NCI-H2029 (cell line): ENCODE measurements at regions not wholly inside any gene's neighbourhood (a gene's known extent, or its start where the extent isn't known, plus 50 kb on each side); places are given as distances from the start of the nearest gene placed in this dataset.
"Not testable (repeated sequence)": the region's sequence is repeated elsewhere in the genome, so short reads cannot be mapped to it uniquely, and the experiment has no call there.

Experiments used
- DNase-seq: peaks from one replicate; lab custom pipeline; 2025; lab: John Stamatoyannopoulos, UW

DNA sequence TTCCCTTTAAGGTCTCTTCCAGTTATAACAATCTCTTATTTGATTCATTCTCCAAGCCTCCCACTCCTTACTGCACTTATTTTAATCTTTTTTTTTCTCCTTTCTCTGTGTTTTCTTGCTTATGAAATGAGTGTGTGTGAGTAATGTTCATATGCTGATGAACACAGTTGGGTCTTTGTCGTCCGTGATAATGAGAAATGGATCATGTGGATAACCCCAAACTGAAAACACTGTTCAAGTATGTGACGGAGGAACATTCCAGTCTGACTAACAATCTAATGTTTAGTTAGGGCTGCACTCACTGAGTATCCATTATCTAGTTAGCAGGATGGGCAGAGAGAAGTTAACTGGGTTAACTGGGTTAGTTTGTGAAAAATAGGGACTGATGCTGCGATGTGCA is 253.1 kb upstream of the DUSP10 start:
- no peak for DNase-seq

- DNase-seq, result no peak
Measured at GRCh38 chr1:221994274-221994698, 252.4 kb upstream of the DUSP10 start.

- no peak for DNase-seq
Measured at GRCh38 chr1:221993444-221993948, 251.6 kb upstream of the DUSP10 start.

DNA sequence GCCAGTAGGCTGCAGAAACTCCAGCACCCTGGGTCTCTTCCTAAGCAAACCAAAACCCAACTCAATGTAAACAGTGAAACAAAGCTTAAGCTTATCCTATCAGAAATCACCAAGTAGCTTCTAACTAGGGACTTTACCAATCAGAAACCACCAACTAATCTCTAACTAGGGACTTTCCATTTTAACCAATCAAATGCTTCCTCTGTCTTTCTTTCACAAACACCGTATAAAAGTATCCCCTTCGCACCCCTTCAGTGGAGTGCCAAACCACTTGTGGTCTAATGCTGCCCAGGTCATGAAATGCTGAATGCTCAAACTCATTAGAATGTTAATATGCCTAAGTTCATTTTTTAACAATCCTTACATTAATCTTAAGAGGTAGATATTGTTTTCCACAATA is 250.5 kb upstream of the DUSP10 start:
- no peak for DNase-seq

DNA sequence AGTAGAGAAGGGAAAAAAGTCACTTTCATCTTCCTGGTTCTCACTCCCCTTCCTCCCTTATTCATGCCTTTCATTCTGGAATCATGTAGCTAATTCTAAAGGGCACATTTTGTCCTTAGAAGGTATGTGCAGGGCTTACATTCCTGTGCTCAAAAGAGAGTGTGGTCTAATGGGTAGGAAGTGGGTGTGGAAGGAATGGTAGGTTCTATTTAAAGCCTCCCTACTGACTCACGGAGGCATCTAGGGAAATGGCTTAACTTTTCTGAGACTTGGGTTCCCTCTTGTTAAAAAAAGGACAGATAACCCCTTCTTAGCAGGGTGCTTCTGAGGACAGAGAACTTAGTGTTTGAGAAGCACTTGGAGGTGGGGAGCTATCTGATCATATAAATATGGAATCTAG is 249.3 kb upstream of the DUSP10 start:
- DNase-seq, result no peak

DNA sequence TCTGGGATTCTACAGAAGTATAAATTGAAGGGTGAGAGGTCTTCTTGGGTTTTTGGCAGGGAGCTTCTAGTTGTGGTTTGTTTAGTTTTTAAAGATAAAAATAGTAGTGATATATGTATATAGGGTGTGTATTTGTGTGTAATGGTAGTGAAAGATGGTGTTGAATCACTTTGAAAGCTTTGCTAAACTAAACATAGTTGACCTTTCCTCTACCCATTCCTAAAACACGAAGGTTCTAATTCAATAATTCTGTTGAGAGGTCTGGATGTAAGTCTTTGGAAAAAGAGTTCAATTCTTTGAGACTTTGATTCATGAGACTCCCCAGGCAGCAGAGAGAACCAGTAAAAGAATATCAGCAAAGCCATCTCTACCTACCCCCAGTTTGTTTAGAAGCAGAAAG is 247.9 kb upstream of the DUSP10 start:
- DNase-seq, result no peak

DNA sequence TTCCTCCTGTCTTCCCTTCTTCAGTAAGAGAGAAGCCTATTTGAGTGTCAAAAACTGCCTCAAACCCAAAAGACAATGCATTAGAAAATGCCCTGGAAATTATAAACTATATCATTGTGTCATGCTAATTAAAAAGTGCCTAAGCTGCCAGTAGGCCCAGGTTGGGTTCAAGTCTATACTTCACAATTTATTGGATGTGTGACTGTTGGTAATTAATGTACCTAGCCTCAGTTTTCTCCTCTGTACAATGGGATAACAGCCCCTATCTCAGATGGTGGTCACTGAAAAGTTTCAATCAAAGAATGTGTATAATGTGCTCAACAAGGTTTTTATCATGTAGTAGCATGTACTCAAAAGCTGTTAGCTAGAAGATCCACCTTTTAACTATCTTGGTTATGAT is 246.9 kb upstream of the DUSP10 start:
- DNase-seq, result no peak

DNA sequence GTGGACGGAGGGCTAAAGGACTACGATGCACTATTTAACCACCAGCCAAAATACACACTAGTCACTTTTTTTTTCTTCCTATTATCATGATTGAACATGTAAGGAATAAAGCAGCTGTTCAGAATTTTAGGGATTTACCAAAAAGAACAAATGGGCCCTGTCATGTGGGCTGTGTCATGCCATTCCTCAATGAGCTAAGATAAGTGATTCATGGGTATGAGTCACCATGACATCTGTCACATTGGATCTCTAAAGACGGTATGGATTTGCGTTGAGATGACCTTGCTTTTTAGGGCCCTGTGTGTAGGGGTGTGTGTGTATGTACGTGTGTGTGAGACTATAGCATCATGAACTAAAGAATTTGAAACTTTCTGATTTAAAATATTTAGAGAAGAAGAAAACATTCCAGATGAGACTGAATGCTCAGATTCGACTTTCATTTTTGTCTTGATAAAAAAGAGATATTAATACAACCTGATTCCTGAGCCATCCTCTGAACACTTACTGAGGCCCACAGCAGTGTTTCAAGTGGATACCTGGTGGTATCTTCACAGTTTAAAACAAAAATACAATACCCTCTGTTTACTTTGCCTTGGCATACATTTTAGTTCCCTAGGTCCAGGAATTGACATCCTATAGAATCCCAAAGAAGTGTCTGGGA is 246.1 kb upstream of the DUSP10 start:
- no peak for DNase-seq

- no peak for DNase-seq
Measured at GRCh38 chr1:221983444-221983843, 241.6 kb upstream of the DUSP10 start.

DNA sequence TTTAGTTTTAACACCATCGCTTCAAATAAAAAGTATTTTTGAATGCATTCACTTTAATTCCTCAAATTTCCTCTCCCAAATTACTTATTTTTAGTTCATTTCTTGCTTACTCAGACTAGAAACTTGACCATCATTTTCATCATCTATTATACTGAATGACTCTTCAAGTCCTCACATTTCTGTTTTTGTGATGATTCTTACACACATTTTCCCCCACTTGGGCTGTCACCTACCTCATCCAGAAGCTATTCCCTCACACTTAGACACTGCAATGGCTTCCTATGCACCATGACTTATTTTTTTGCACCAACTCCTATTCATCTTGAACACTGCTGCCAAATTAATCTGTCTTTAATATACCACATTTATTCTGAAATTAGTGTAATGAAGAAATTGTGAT is 239.6 kb upstream of the DUSP10 start:
- no peak for DNase-seq

DNA sequence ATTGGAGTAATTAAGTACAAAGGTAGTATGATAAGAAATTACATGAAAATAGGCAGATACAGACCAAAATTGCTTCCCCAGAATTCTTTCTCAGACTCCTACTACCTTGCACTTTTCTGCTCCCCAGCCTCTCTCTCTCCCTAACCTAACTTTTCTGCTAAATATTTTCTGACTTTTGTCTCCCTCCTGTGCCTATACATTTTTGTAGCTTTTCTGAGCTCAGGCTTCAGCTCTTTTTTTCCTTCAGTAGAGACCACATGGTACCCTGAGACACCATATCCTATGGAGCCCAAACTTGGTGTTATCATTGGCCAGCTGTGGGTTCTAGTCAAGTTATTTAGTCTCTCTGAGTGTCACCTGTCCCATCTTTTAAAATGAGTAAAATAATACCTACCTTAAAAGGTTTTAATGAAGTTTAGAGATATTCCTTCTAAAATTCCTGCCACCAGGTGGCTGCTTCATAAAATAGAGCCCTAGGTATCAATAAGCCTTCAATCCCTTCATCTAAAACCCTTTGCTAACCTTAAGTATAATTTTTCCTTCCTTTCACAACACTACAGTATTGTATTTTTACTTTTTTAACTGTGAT is 237.6 kb upstream of the DUSP10 start:
- DNase-seq, result no peak

DNA sequence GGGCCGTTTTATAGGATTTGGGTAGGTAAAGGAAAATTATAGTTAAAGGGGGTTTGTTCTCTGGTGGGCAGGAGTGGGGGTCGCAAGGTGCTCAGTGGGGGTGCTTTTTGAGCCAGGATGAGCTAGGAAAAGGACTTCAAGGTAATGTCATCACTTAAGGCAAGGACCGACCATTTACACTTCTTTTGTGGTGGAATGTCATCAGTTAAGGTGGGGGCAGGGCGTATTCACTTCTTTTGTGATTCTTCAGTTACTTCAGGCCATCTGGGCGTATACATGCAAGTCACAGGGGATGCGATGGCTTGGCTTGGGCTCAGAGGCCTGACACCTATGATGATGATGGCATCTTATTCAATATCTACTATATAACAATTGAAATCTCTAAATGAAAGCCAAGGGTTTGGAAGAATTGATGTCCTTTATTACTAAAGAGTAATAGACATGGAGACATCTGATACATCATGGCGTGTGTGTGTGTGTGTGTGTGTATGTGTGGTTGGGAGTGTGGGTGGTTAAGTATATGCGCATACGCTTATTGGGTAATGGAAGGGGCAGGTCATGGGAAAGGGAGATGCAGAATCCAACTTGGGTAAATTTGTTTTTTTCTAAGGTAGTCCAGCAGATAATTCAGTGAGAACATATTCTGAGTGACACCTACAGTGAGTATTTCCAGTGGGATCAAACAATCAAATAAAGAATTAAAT is 236.9 kb upstream of the DUSP10 start:
- DNase-seq, result not testable (repeated sequence)

GRCh38 chr1:221973787-221974186 is 231.9 kb upstream of the DUSP10 start:
- DNase-seq, result not testable (repeated sequence)

DNA sequence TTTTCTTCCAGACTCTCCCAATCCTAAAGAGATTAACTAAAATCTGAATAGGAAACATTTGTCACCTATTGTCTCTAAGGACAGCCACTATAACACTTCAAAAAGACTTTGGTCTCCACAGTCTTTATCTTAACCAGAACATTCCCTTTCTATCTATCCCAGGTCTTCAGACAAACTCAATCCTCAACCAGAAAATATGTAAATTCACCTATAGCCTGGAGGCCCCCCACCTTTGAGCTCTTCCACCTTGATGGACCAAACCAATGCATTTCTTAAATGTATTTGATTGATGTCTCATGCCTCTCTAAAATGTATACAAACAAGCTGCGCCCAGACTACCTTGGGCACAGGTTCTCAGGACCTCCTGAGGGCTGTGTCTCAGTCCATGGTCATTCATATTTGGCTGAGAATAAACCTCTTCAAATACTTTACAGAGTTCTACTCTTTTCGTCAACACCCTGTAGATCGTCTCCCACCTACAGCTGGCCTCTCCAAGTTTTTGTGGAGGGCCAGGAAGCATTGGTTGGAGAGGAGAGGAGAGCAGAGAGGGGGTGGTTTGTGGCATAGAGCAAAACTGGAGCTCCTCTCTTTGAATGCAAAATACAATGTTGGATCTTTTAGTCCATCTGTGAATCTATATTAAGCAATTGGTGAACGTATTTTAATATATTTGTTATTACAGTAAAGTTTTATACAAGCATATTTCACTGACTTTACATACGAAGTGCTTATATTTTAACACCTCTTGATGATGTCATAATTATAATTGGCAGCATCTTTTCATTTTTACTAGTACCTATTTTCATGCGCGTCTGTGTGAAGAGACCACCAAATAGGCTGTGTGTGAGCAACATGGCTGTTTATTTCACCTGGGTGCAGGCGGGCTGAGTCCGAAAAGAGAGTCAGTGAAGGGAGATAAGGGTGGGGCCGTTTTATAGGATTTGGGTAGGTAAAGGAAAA is 230.7 kb upstream of the DUSP10 start:
- DNase-seq, result no peak

- DNase-seq, result not testable (repeated sequence)
Measured at GRCh38 chr1:221971035-221971434, 229.1 kb upstream of the DUSP10 start.

DNA sequence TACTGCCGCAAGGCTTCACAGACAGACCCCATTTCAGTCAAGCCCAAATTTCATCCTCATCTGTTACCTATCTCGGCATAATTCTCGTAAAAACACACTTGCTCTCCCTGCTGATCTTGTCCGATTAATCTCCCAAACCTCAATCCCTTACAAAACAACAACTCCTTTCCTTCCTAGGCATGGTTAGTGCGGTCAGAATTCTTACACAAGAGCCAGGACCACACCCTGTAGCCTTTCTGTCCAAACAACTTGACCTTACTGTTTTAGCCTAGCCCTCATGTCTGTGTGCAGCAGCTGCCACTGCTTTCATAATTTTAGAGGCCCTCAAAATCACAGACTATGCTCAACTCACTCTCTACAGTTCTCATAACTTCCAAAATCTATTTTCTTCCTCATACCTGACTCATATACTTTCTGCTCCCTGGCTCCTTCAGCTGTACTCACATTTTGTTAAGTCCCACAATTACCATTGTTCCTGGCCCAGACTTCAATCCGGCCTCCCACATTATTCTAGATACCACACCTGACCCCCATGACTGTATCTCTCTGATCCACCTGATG is 227.5 kb upstream of the DUSP10 start:
- not testable (repeated sequence) for DNase-seq

- not testable (repeated sequence) for DNase-seq
Measured at GRCh38 chr1:221967538-221967937, 225.6 kb upstream of the DUSP10 start.

DNA sequence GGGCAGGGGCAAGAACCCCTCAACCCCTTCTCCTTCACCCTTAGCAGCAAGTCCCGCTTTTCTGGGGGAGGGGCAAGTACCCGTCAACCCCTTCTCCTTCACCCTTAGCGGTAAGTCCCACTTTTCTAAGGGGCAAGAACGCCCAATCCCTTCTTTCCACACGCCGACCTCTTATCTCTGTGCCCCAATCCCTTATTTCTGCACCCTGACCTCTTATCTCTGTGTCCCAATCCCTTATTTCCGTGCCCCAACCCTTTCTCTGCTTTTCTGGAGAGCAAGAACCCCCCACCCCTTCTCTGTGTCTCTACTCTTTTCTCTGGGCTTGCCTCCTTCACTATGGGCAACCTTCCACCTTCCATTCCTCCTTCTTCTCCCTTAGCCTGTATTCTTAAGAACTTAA is 225.0 kb upstream of the DUSP10 start:
- DNase-seq, result not testable (repeated sequence)

GRCh38 chr1:221965891-221966290 is 224.0 kb upstream of the DUSP10 start:
- not testable (repeated sequence) for DNase-seq

DNA sequence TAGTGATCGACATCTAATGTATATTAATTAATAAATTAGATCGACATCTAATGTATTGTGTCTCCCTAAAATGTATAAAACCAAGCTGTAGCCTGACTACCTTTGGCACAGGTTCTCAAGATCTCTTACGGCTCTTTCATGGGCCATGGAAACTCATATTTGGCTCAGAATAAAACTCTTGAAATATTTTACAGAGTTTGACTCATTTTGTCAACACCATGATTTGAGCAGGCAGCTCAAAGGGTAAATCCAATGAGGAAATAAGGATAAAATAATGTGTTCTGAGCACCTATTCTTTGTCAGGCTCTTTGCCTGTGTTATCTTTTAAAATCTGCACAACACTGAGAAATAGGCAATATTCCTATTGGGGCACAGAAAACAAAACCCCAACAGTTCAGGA is 223.4 kb upstream of the DUSP10 start:
- DNase-seq, result no peak

- DNase-seq, result no peak
Measured at GRCh38 chr1:221963742-221964141, 221.9 kb upstream of the DUSP10 start.

DNA sequence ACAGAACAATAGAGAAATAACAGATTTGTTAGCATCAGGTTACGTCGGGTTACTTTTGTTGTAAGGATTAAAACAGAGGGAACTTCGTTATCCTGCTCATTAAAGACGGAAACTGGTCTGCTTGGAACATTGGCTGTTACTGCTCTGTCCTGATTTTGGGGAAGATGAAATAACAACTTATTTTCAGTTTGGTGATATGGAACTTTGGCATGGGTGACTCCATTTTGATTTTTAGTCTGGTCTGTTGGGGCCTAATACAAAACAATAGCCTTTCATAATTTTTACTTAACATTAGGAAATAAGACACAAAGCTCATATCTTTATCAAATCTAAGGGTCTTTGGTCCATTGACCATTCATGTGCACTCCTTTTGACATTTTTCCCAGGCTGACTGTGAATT is 220.5 kb upstream of the DUSP10 start:
- DNase-seq, result no peak
